ENCODE measurements at regions not wholly inside any gene's neighbourhood (a gene's known extent, or its start where the extent isn't known, plus 50 kb on each side); places are given as distances from the start of the nearest gene placed in this dataset.

- TF ChIP-seq CTCF (IDR thresholded peaks at IDR 0.05) (no peak), POLR2A (IDR thresholded peaks at IDR 0.05) (no peak), POLR2AphosphoS5 (IDR thresholded peaks at IDR 0.05) (no peak)
These were observed 253.2 kb downstream of the BMP4 start for GRCh38 chr14:53703457-53703856.
